ENCODE measurements at regions not wholly inside any gene's neighbourhood (a gene's known extent, or its start where the extent isn't known, plus 50 kb on each side); places are given as distances from the start of the nearest gene placed in this dataset.
A peak's percentile ranks its signal among the peaks of the same experiment; 100 is the strongest.

- peak; percentile 39; the same call in 1 of the 2 replicates for TF ChIP-seq POLR2A (IDR thresholded peaks at IDR 0.05; ENCODE audit: low read depth, low read length)
- no peak for TF ChIP-seq TAF1 (IDR thresholded peaks at IDR 0.05; ENCODE audit: low read depth, low read length)
- no peak for TF ChIP-seq PAX5 (IDR thresholded peaks at IDR 0.05; ENCODE audit: insufficient read depth, low read length, severe bottlenecking)
- TF ChIP-seq SPI1 (IDR thresholded peaks at IDR 0.05; ENCODE audit: low read depth, low read length): no peak
- no peak for TF ChIP-seq POLR2AphosphoS5 (IDR thresholded peaks at IDR 0.05; ENCODE audit: low read depth, low read length)
- no peak for TF ChIP-seq POU2F2 (IDR thresholded peaks at IDR 0.05; ENCODE audit: low read depth, low read length)
These were observed 77.8 kb upstream of the HES1 start for GRCh38 chr3:194058189-194058571.
